Renal pelvis (tissue), 1 donor: ENCODE measurements at regions not wholly inside any gene's neighbourhood (a gene's known extent, or its start where the extent isn't known, plus 50 kb on each side); places are given as distances from the start of the nearest gene placed in this dataset.
A peak's percentile ranks its signal among the peaks of the same experiment; 100 is the strongest.

Experiments used
- DNase-seq: peaks from one replicate; pipeline ENCODE4 v3.0.0-alpha.2; 2013

- DNase-seq = no peak
Observed at GRCh38 chr4:128603081-128603480, 206.4 kb upstream of the JADE1 start.

GRCh38 chr4:128601991-128602695 is 207.4 kb upstream of the JADE1 start:
- no peak for DNase-seq

- no peak for DNase-seq
Observed at GRCh38 chr4:128600996-128601871, 208.3 kb upstream of the JADE1 start.

- DNase-seq = no peak
Observed at GRCh38 chr4:128600410-128600809, 209.1 kb upstream of the JADE1 start.

- DNase-seq = no peak
Observed at GRCh38 chr4:128597500-128597899, 212.0 kb upstream of the JADE1 start.

- DNase-seq = no peak
Observed at GRCh38 chr4:128596853-128597252, 212.6 kb upstream of the JADE1 start.

GRCh38 chr4:128596115-128596514 is 213.4 kb upstream of the JADE1 start:
- peak; percentile 71 for DNase-seq

GRCh38 chr4:128591482-128591881 is 218.0 kb upstream of the JADE1 start:
- no peak for DNase-seq

GRCh38 chr4:128590773-128591172 is 218.7 kb upstream of the JADE1 start:
- DNase-seq = no peak

- peak; percentile 57 for DNase-seq
Observed at GRCh38 chr4:128590034-128590740, 219.3 kb upstream of the JADE1 start.

- no peak for DNase-seq
Observed at GRCh38 chr4:128589384-128589965, 220.0 kb upstream of the JADE1 start.

- no peak for DNase-seq
Observed at GRCh38 chr4:128587382-128587781, 222.1 kb upstream of the JADE1 start.

- no peak for DNase-seq
Observed at GRCh38 chr4:128583753-128584712, 225.5 kb upstream of the JADE1 start.

GRCh38 chr4:128582427-128582870 is 227.1 kb upstream of the JADE1 start:
- DNase-seq = no peak

- DNase-seq = no peak
Observed at GRCh38 chr4:128579154-128579853, 230.2 kb upstream of the JADE1 start.

GRCh38 chr4:128574706-128575105 is 234.8 kb upstream of the JADE1 start:
- peak; percentile 42 for DNase-seq

GRCh38 chr4:128573781-128574508 is 235.6 kb upstream of the JADE1 start:
- DNase-seq = peak; percentile 58

- DNase-seq = no peak
Observed at GRCh38 chr4:128572778-128573241, 236.7 kb upstream of the JADE1 start.

- DNase-seq = no peak
Observed at GRCh38 chr4:128571747-128572146, 237.8 kb upstream of the JADE1 start.
